ENCODE measurements at regions not wholly inside any gene's neighbourhood (a gene's known extent, or its start where the extent isn't known, plus 50 kb on each side); places are given as distances from the start of the nearest gene placed in this dataset.

- TF ChIP-seq CTCF (conservative IDR thresholded peaks at IDR 0.05; ENCODE audit: low read depth in 2 of 2) (no peak), EZH2 (IDR thresholded peaks at IDR 0.05; ENCODE audit: low read depth, unreplicated experiment) (no peak), CREB1 (CRISPR knock-in tag; IDR thresholded peaks at IDR 0.05; ENCODE audit: low read depth) (no peak), ETS1 (IDR thresholded peaks at IDR 0.05) (no peak), POLR2AphosphoS5 (IDR thresholded peaks at IDR 0.05; ENCODE audit: low read depth) (no peak), REST (IDR thresholded peaks at IDR 0.05; ENCODE audit: unreplicated experiment) (no peak), ZNF331 (CRISPR knock-in tag; IDR thresholded peaks at IDR 0.05; ENCODE audit: low read depth) (no peak), JUNB (IDR thresholded peaks at IDR 0.05; ENCODE audit: unreplicated experiment) (no peak), EZH2phosphoT487 (IDR thresholded peaks at IDR 0.05; ENCODE audit: unreplicated experiment) (no peak), ZNF114 (CRISPR knock-in tag; IDR thresholded peaks at IDR 0.05) (no peak), STAT1 (IDR thresholded peaks at IDR 0.05; ENCODE audit: unreplicated experiment) (no peak)
Observed at GRCh38 chr21:26331205-26331980, 160.8 kb upstream of the APP start.

Data from GM23338 (cell line).